ENCODE measurements at regions not wholly inside any gene's neighbourhood (a gene's known extent, or its start where the extent isn't known, plus 50 kb on each side); places are given as distances from the start of the nearest gene placed in this dataset.

DNA sequence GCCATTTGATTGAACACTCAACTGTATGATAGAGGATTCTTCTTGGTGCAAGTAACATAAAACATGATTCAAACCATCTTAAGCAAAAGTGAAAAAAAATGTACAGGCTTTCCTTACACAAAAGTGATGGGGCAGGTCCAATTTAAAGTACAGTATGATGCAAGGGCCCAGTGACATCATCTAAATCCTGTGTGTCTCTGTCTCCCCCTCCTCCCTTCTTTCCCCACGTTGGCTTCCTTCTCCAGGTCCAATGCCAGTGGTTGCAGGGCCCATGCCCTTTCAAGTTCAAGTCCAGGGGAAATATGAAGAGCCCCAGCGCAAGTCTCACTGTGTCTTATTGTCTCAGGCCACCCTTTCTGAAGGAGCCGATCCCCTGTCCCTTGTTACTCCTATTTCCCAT, 332.3 kb downstream of the SHQ1 start:
- Histone ChIP-seq H2BK12ac (ENCODE audit: insufficient read length, low read depth, low read length) (no peak overlapping the region), H3K9ac (ENCODE audit: extremely low read depth, insufficient read length, low read length) (no peak overlapping the region), H2BK120ac (ENCODE audit: low read depth, low read length, poor library complexity, severe bottlenecking) (no peak overlapping the region), H3K9me3 (ENCODE audit: control insufficient read depth, low read depth, low read length) (no peaks in the 10 kb centered on the region), H3K56ac (ENCODE audit: insufficient read length, low read depth, low read length) (no peak overlapping the region), H3K27me3 (ENCODE audit: insufficient read depth, low read length) (no peaks in the 10 kb centered on the region), H4K5ac (ENCODE audit: insufficient read length, low read depth, low read length) (no peak overlapping the region), H4K91ac (ENCODE audit: insufficient read length, low read depth, low read length) (no peak overlapping the region), H4K8ac (replicated peaks; ENCODE audit: insufficient read length, low read depth, low read length) (no peak overlapping the region), H3K18ac (ENCODE audit: insufficient read length, low read depth, low read length) (no peak overlapping the region), H3K4me1 (ENCODE audit: insufficient read depth, low read length) (no peaks in the 10 kb centered on the region), H2BK20ac (ENCODE audit: low read depth, low read length, poor library complexity, severe bottlenecking) (no peak overlapping the region), H3K79me1 (ENCODE audit: insufficient read depth, low read depth, low read length, poor library complexity, severe bottlenecking) (no peaks in the 10 kb centered on the region), H3T11ph (ENCODE audit: low read length) (no peak overlapping the region), H3K23ac (ENCODE audit: insufficient read length, low read depth, low read length) (no peak overlapping the region), H3K27ac (ENCODE audit: insufficient read length, low read depth, low read length) (no peak overlapping the region), H3K4ac (ENCODE audit: low read depth, low read length) (no peak overlapping the region), H2AK5ac (ENCODE audit: insufficient read length, low read length) (no peak overlapping the region), H2BK5ac (ENCODE audit: insufficient read length, low read length) (no peak overlapping the region), H3K23me2 (ENCODE audit: insufficient read length, low read depth, low read length, poor library complexity, severe bottlenecking) (no peaks in the 10 kb centered on the region), H2BK15ac (ENCODE audit: low read depth, low read length) (no peak overlapping the region), H4K20me1 (ENCODE audit: control insufficient read depth, insufficient read depth, insufficient read length) (no peaks in the 10 kb centered on the region), H3K79me2 (ENCODE audit: insufficient read depth, low read length) (no peaks in the 10 kb centered on the region), H3K14ac (ENCODE audit: insufficient read depth, low read length) (no peak overlapping the region), H3K4me2 (ENCODE audit: insufficient read depth, insufficient read length, low read length) (no peak overlapping the region), H2AFZ (ENCODE audit: low read length) (no peak overlapping the region)
- no CpG with 5 or more reads among the region's 3 CpGs for WGBS (ENCODE audit: extremely low coverage, insufficient read length, low lambda C conversion rate)
- H3K4me3 Mint-ChIP-seq: no peak overlapping the region
- no peak for DNase-seq
- TF ChIP-seq, protein P1, sequence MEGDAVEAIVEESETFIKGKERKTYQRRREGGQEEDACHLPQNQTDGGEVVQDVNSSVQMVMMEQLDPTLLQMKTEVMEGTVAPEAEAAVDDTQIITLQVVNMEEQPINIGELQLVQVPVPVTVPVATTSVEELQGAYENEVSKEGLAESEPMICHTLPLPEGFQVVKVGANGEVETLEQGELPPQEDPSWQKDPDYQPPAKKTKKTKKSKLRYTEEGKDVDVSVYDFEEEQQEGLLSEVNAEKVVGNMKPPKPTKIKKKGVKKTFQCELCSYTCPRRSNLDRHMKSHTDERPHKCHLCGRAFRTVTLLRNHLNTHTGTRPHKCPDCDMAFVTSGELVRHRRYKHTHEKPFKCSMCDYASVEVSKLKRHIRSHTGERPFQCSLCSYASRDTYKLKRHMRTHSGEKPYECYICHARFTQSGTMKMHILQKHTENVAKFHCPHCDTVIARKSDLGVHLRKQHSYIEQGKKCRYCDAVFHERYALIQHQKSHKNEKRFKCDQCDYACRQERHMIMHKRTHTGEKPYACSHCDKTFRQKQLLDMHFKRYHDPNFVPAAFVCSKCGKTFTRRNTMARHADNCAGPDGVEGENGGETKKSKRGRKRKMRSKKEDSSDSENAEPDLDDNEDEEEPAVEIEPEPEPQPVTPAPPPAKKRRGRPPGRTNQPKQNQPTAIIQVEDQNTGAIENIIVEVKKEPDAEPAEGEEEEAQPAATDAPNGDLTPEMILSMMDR (conservative IDR thresholded peaks at IDR 0.05): no peak
- H3K27me3 Mint-ChIP-seq (ENCODE audit: low read depth): no peaks in the 10 kb centered on the region
- H3K9me3 Mint-ChIP-seq: no peaks in the 10 kb centered on the region
- H3K4me1 Mint-ChIP-seq: 0 out of 4 replicates have a peak, but pooled peaks cover 0 to 2% of the 10 kb centered on the region in 2 experiments
- no peak overlapping the region for H3K27ac Mint-ChIP-seq
- no peaks in the 10 kb centered on the region for H3K36me3 Mint-ChIP-seq (ENCODE audit: insufficient read depth in 1 of 3, low read depth in 3 of 3)

Measured in H9 (cell line).